T follicular helper cell (primary cell): ENCODE measurements at regions not wholly inside any gene's neighbourhood (a gene's known extent, or its start where the extent isn't known, plus 50 kb on each side); places are given as distances from the start of the nearest gene placed in this dataset.
"Not testable (repeated sequence)": the region's sequence is repeated elsewhere in the genome, so short reads cannot be mapped to it uniquely, and the experiment has no call there.

Source experiments
- DNase-seq: peaks from one replicate; pipeline ENCODE4 v3.0.0-alpha.2; 2020; ENCODE audit warnings: low read depth

GRCh38 chr15:30841639-30842038 is 62.1 kb upstream of the FAN1 start:
- DNase-seq, result not testable (repeated sequence)

- not testable (repeated sequence) for DNase-seq
These were observed 60.8 kb upstream of the FAN1 start for GRCh38 chr15:30842798-30843472.

- DNase-seq, result not testable (repeated sequence)
These were observed 58.2 kb upstream of the FAN1 start for GRCh38 chr15:30845536-30845935.
